LHCN-M2 (cell line): ENCODE measurements at regions not wholly inside any gene's neighbourhood (a gene's known extent, or its start where the extent isn't known, plus 50 kb on each side); places are given as distances from the start of the nearest gene placed in this dataset.
"Not testable (repeated sequence)": the region's sequence is repeated elsewhere in the genome, so short reads cannot be mapped to it uniquely, and the experiment has no call there.

ENCODE experiments used
- DNase-seq: peaks from one replicate; pipeline ENCODE4 v3.0.0-alpha.2; 2012; ENCODE audit warnings: low read depth

GRCh38 chr2:7840651-7841380 lies 841.0 kb upstream of the ID2 start:
- no peak for DNase-seq

GRCh38 chr2:7841751-7842150 lies 840.1 kb upstream of the ID2 start:
- no peak for DNase-seq

GRCh38 chr2:7844414-7844965 lies 837.4 kb upstream of the ID2 start:
- DNase-seq: no peak

DNA sequence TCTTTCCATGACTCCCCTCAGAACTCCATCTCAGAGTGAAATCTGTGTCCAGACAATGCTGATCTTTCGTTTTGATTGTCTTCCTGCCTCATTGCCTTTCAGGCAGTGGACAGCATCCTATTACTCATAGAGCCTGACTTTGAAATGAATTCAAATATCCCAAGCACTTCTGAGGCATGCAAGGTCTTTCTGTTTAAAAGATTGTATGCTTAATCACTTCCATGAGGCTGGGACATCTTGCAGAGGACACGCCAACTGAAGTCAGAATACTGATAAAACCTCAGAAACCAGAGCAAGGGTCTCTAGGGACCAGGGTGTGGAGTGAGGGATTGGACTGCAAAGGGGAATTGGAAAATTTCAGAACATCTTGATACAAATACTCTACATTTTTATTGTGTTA lies 836.5 kb upstream of the ID2 start:
- DNase-seq: peak; percentile 79

- no peak for DNase-seq
Observed at GRCh38 chr2:7846607-7847006, 835.2 kb upstream of the ID2 start.

DNA sequence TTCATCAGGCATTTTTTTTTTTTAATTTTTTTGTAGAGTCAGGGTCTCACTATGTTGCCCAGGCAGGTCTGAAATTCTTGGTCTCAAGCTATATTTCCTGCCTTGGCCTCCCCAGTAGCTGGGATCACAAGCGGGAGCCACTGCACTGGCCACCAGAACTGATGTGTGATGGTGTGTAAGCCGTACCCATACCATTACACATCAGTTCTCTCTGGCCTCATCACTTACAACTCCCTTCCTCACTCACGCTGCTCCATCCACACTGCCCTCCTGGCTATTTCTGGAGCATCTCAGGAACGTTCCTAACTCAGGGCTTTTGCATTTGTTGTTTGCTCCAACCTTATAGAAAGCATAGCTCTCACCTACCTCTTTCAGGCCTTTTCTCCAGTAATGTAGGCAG lies 834.5 kb upstream of the ID2 start:
- no peak for DNase-seq

DNA sequence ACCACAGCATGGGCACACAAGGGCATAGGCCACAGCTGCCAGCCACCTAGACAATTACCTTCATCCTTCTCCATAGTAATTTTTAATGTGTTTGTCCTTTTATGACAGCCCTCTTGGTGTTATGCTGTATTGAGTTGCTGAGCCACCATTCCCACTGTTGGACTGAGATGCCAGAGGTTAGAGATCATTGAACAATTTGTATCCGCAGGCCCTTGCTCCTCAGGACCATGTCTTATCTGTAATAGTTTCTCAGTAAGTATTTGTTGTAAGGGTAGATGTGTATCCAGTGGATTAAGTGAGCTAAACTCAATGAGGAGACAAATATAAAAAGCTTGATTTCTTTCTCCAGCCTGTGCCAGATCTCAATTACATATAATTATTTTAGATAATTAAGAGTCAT lies 832.8 kb upstream of the ID2 start:
- DNase-seq: no peak

DNA sequence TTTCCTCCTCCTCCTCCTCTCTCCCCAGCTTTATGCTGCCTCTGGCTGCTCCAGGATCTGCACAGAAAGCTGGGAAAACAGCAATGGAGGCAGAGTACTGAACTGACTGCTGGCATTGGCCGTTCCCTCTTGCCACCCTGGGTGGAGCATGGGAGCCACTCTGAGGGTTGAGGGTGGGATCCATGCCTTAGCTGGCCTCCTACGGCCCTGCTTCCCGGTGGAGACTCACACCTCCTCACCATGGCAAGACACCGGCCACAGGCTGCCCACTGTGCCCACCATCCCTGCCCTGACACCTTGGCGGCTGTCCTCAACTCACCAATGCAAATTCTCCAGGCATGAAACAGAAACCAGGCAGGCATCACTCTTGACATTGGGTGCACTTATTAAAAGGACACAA lies 832.3 kb upstream of the ID2 start:
- no peak for DNase-seq

DNA sequence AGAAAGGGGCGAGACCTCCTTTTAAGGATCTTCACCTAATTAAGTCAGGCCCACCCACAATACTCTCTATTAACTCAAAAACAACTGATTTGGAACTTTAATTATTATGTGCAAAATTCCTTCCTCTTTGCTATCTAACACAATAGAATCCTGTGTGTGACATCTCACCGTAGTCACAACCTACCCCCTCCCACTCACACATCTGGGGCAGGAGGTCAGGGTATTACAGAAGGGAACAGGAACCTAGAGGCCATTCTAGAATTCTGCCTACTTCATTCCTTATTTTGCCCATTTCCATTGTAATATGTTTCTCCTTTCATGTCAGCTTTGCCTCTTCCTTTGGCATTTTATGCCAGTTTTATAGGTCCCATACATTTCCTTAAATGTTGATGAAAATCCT lies 829.3 kb upstream of the ID2 start:
- DNase-seq: no peak

DNA sequence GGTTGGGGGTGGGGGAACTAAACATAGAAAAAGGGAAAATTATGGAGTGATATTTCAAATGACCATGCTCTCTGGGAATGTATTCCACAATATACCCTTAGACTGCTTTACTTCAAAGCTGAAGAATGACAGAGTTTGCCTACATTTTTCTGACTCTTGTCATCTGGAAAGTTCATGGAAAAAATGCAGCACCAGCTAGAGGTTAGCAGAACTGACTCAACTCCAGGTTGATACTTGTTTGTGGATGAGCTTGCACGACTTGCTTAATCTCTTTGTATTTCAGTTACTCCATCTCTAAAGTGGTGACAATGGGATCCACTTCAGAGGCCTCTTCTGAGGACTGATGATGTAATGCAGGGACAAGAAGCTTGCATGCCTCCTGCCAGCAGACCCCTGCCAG lies 824.0 kb upstream of the ID2 start:
- no peak for DNase-seq

GRCh38 chr2:7858624-7859023 lies 823.2 kb upstream of the ID2 start:
- no peak for DNase-seq

GRCh38 chr2:7860693-7861092 lies 821.2 kb upstream of the ID2 start:
- DNase-seq: no peak

GRCh38 chr2:7861910-7862702 lies 819.8 kb upstream of the ID2 start:
- DNase-seq: no peak

GRCh38 chr2:7866104-7866503 lies 815.8 kb upstream of the ID2 start:
- no peak for DNase-seq

DNA sequence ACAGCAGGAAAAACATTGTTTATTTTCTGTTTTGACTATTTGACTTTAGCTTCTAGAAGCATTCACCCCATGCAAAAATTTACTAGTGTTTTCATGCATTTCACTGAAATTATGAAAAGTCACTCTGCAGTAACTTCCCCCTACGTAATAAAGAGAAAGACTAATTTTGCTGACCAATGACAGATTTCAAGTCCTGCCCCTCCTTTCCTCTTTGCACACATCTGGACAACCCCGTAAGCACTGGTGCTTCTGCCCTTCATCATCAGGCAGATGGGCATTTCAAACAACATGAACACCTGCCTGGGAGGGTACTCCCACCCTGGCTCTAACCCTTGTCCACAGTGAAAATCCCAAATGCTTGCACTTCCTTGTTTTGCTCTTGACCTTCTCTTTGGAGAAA lies 815.0 kb upstream of the ID2 start:
- no peak for DNase-seq

DNA sequence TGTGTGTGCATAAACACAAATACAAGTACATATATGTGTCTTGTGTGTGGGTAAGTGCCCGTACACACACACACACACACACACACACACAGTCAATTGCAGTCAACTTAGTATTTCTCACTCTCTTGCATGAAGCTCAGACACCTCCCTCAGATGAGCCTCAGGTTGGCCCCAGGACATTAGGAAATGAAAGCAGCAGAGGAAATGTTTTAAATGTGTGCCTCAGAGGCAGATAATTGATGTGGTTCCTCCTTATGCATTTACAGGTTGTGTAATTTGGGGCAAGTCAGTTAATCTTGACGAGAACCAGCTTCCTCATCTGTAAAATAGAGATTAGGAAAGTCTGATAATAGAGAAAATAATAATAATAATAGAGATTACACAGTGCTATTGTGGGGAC lies 814.0 kb upstream of the ID2 start:
- DNase-seq: no peak

DNA sequence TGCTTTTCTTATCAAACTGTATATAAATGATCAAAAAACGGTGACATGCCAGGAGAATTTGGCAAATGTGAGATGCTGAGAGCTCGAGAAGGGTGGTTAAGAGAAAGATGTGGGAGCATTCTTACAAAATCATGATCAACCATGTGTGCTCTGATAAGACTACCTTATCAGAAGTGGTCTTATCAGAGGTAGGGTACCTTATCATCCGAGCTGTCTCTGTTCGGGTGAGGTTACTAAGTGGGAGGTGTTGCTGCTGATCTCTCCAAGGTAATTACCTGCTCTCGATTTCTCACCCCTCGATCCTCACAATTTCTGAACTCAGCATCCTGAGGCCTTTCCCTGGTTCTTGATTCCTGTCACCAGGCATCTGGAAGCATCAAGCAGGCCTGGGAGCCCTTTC lies 813.0 kb upstream of the ID2 start:
- no peak for DNase-seq

GRCh38 chr2:7876445-7876844 lies 805.4 kb upstream of the ID2 start:
- not testable (repeated sequence) for DNase-seq

GRCh38 chr2:7878266-7878665 lies 803.6 kb upstream of the ID2 start:
- not testable (repeated sequence) for DNase-seq

GRCh38 chr2:7878786-7879482 lies 802.9 kb upstream of the ID2 start:
- no peak for DNase-seq

GRCh38 chr2:7879483-7879835 lies 802.4 kb upstream of the ID2 start:
- DNase-seq: no peak

- no peak for DNase-seq
Observed at GRCh38 chr2:7880126-7880525, 801.7 kb upstream of the ID2 start.

DNA sequence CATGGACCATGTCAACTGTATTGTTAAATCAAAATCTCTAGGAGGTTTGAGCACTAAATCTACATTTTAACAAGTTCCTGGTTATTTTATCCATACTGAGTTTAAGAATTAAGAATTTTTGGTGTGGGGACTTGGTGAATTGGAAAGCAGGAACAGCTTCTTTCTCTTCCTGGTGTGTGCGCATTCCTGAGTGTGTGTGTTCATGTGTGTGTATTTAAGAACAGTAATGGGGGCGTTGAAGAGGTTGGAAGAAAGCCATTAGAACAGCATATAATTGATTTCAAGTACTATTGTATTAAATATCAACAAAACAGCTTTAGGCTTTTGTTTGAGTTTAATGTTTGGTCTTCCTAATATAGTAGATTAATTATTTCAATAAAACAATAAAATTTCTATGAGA lies 801.3 kb upstream of the ID2 start:
- DNase-seq: no peak
